ENCODE measurements at regions not wholly inside any gene's neighbourhood (a gene's known extent, or its start where the extent isn't known, plus 50 kb on each side); places are given as distances from the start of the nearest gene placed in this dataset.

GRCh38 chr16:51245658-51245995 is 94.6 kb upstream of the SALL1 start:
- TF ChIP-seq CTCF (IDR thresholded peaks at IDR 0.05; ENCODE audit: low read depth, low read length, missing control alignments), result no peak
- in situ Hi-C loops (cut with HindIII; ENCODE audit: low sequenced_read_pairs), result no loop called here
- no peak for DNase-seq (ENCODE audit: low read depth)
- no peak overlapping the region for H3K4me3 ChIP-seq (ENCODE audit: low read depth, low read length)

DNA sequence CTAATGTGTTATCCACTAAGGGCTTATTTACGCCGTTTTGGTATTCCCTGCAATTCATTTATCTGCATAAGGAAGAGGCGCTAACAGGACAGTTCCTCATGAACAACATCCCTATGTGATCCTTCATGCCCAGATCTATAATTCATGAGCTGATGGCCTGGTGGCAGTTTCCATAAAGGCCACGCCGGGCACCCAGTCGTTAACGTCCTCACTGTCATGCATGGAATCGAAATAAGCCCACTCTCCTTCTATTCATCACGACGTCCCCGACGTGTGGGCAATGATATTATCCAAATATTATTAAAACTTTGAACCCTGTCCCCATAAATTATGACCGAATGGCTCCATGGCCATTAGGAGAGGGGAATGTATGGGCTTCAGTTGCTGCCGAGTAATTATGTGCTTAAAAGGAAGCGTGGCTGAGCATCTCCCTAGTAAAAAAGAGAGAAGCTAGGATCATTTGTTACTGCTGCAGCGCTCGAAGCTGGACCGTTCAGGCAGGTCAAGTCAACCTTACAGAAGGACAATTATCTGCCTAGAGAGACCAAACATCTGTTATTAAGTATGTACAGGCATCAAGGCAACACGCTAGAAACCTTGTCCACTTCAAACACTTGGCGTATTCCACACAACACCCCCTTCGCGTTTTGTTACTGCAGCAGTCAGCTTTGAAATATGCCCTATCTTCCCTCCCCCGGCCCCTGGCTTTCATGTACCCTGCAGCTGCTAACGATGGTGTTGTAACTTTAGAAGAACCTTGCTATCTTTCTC is 94.0 kb upstream of the SALL1 start:
- DNase-seq (ENCODE audit: low read depth), result no peak
- in situ Hi-C loops (cut with HindIII; ENCODE audit: low sequenced_read_pairs), result no loop called here
- no peak for TF ChIP-seq CTCF (IDR thresholded peaks at IDR 0.05; ENCODE audit: low read depth, low read length, missing control alignments)
- no peak overlapping the region for H3K4me3 ChIP-seq (ENCODE audit: low read depth, low read length)

DNA sequence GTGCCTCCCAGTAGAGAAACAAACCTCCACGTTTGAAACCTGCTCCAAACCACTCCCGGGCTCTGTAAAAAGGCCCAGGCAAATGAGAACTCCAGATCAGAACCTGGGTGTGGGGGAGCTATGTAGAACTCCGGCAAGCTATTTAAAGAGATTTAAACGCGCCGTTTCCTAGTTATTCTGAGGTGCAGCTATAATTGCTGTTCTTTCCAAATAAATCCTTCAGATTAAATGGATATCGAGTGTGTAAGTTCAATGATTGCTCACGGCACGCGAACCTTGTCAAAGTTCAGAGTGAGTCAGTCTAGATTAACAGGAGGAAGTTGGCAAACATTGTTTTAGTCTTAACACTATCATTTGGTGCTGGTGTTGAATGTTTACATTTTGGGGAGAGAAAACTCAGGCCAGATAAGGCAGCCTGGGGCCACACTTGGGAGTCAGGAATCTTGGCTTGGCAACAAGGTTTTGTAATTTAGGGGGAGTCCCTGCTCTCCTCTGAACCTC is 92.9 kb upstream of the SALL1 start:
- no peak for TF ChIP-seq CTCF (IDR thresholded peaks at IDR 0.05; ENCODE audit: low read depth, low read length, missing control alignments)
- no peak overlapping the region for H3K4me3 ChIP-seq (ENCODE audit: low read depth, low read length)
- no peak for DNase-seq (ENCODE audit: low read depth)
- in situ Hi-C loops (cut with HindIII; ENCODE audit: low sequenced_read_pairs), result no loop called here

DNA sequence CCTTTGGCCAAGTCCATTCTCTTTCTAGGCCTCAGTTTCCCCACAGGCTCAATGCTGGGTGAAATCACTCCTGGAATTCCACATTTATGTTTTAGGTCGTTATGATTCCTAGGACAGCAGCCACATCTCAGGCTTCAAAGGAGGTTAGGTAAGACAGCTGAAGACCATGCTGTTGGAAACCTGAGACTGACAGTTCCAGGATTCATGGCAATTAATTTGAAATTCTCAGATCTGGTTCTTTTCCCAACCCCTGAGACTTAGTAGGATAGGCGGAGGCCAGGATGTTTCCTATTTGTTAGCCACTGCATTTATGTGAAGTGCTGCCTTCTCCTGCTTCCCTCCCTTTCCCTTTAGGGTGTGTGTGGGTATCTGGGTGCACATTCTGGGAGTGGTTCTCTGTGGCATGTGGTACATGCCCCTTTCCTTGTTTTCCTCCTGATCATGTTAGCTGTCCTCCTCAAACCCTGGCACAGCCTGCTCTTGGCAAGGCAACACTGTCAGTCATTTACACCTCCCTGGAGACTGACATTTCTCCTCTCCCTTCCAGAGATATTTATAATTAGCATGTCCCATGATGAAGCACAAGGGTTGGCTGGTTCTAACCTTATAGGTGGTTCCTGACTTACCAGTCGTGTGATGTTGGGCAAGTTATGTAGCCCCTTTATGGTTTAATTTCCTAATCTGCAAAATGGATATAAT is 91.4 kb upstream of the SALL1 start:
- TF ChIP-seq CTCF (IDR thresholded peaks at IDR 0.05; ENCODE audit: low read depth, low read length, missing control alignments), result no peak
- in situ Hi-C loops (cut with HindIII; ENCODE audit: low sequenced_read_pairs), result no loop called here
- no peak overlapping the region for H3K4me3 ChIP-seq (ENCODE audit: low read depth, low read length)
- no peak for DNase-seq (ENCODE audit: low read depth)

DNA sequence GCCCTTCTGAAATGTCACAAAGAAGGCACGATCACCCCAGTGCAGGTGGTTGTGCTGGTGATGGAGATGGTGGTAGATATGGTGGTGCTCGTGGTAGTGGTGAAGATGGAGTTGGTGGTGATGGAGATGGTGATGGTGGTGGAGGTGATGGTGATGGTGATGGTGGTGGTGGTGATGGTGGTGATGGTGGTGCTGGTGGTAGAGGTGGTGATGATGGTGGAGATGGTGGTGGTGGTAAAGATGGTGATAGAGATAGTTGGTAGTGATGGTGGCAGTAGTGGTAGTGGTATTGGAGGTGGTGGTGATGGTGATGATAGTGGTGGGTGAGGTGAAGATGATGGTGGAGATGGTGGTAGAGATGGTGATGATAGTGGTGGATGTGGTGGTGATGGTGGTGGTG is 88.1 kb upstream of the SALL1 start:
- H3K4me3 ChIP-seq (ENCODE audit: low read depth, low read length), result no peak overlapping the region
- TF ChIP-seq CTCF (IDR thresholded peaks at IDR 0.05; ENCODE audit: low read depth, low read length, missing control alignments), result no peak

GRCh38 chr16:51237861-51238378 is 86.8 kb upstream of the SALL1 start:
- no peak for TF ChIP-seq CTCF (IDR thresholded peaks at IDR 0.05; ENCODE audit: low read depth, low read length, missing control alignments)
- no peak for DNase-seq (ENCODE audit: low read depth)
- H3K4me3 ChIP-seq (ENCODE audit: low read depth, low read length), result no peak overlapping the region
- in situ Hi-C loops (cut with HindIII; ENCODE audit: low sequenced_read_pairs), result no loop called here

More for the DNA sequence above, 88.1 kb upstream of the SALL1 start:
- no peak for DNase-seq (ENCODE audit: low read depth)
- in situ Hi-C loops (cut with HindIII; ENCODE audit: low sequenced_read_pairs), result no loop called here

Measured in astrocyte of the cerebellum (primary cell).